ENCODE measurements at regions not wholly inside any gene's neighbourhood (a gene's known extent, or its start where the extent isn't known, plus 50 kb on each side); places are given as distances from the start of the nearest gene placed in this dataset.
A peak's percentile ranks its signal among the peaks of the same experiment; 100 is the strongest.

- 86% methylated on average over 5 of the region's 5 CpGs for WGBS
- Histone ChIP-seq H3K27me3 (no peaks in the 10 kb centered on the region), H3K9me3 (no peaks in the 10 kb centered on the region), H3K27ac (no peak overlapping the region), H3K4me1 (peaks cover 3% of the 10 kb centered on the region), H3K4me3 (no peak overlapping the region), H3K36me3 (no peaks in the 10 kb centered on the region)
- no peak for TF ChIP-seq POLR2A (IDR thresholded peaks at IDR 0.05)
- TF ChIP-seq EP300 (IDR thresholded peaks at IDR 0.05) = no peak
- TF ChIP-seq CTCF (IDR thresholded peaks at IDR 0.05) = no peak
- TF ChIP-seq POLR2AphosphoS5 (IDR thresholded peaks at IDR 0.05) = no peak
- DNase-seq (ENCODE audit: low spot score in 2 of 2) = no peak
Measured at GRCh38 chr13:44131069-44131614, 242.5 kb upstream of the SERP2 start.

GRCh38 chr13:44132710-44133109 lies 240.9 kb upstream of the SERP2 start:
- Histone ChIP-seq H3K9me3 (no peaks in the 10 kb centered on the region), H3K36me3 (no peaks in the 10 kb centered on the region), H3K27me3 (no peaks in the 10 kb centered on the region), H3K4me1 (peaks cover 3% of the 10 kb centered on the region), H3K27ac (no peak overlapping the region), H3K4me3 (no peak overlapping the region)
- WGBS = 60% methylated on average over 6 of the region's 6 CpGs
- peak in 1 of 2 donors; percentile 67 for DNase-seq (ENCODE audit: low spot score in 2 of 2)
- TF ChIP-seq POLR2A (IDR thresholded peaks at IDR 0.05) (no peak), POLR2AphosphoS5 (IDR thresholded peaks at IDR 0.05) (no peak), CTCF (IDR thresholded peaks at IDR 0.05) (no peak), EP300 (IDR thresholded peaks at IDR 0.05) (no peak)

GRCh38 chr13:44133626-44134025 lies 240.0 kb upstream of the SERP2 start:
- TF ChIP-seq POLR2AphosphoS5 (IDR thresholded peaks at IDR 0.05) = no peak
- TF ChIP-seq EP300 (IDR thresholded peaks at IDR 0.05) = no peak
- no peak for TF ChIP-seq CTCF (IDR thresholded peaks at IDR 0.05)
- TF ChIP-seq POLR2A (IDR thresholded peaks at IDR 0.05) = no peak
- no peak for DNase-seq (ENCODE audit: low spot score in 2 of 2)
- Histone ChIP-seq H3K4me1 (peaks cover 3% of the 10 kb centered on the region), H3K36me3 (no peaks in the 10 kb centered on the region), H3K27ac (no peak overlapping the region), H3K27me3 (no peaks in the 10 kb centered on the region), H3K9me3 (no peaks in the 10 kb centered on the region), H3K4me3 (no peak overlapping the region)
- WGBS = 88% methylated on average over 3 of the region's 3 CpGs

- DNase-seq (ENCODE audit: low spot score in 2 of 2) = no peak
- Histone ChIP-seq H3K36me3 (no peaks in the 10 kb centered on the region), H3K4me1 (no peaks in the 10 kb centered on the region), H3K9me3 (no peaks in the 10 kb centered on the region), H3K27ac (no peak overlapping the region), H3K4me3 (no peak overlapping the region), H3K27me3 (no peaks in the 10 kb centered on the region)
- WGBS = 85% methylated on average over 1 of the region's 1 CpG
- TF ChIP-seq CTCF (IDR thresholded peaks at IDR 0.05) = no peak
- no peak for TF ChIP-seq POLR2A (IDR thresholded peaks at IDR 0.05)
- no peak for TF ChIP-seq POLR2AphosphoS5 (IDR thresholded peaks at IDR 0.05)
- no peak for TF ChIP-seq EP300 (IDR thresholded peaks at IDR 0.05)
Measured at GRCh38 chr13:44135566-44135965, 238.1 kb upstream of the SERP2 start.

- Histone ChIP-seq H3K4me3 (no peak overlapping the region), H3K36me3 (no peaks in the 10 kb centered on the region), H3K27ac (no peak overlapping the region), H3K4me1 (peaks cover 9% of the 10 kb centered on the region), H3K27me3 (no peaks in the 10 kb centered on the region), H3K9me3 (no peaks in the 10 kb centered on the region)
- no peak for TF ChIP-seq POLR2A (IDR thresholded peaks at IDR 0.05)
- no peak for TF ChIP-seq CTCF (IDR thresholded peaks at IDR 0.05)
- no peak for TF ChIP-seq POLR2AphosphoS5 (IDR thresholded peaks at IDR 0.05)
- no peak for TF ChIP-seq EP300 (IDR thresholded peaks at IDR 0.05)
- WGBS = 61% methylated on average over 5 of the region's 5 CpGs
- DNase-seq (ENCODE audit: low spot score in 2 of 2) = no peak
Measured at GRCh38 chr13:44136696-44137268, 236.8 kb upstream of the SERP2 start.

All from suprapubic skin (tissue), 4 donors.